Psoas muscle (tissue), 7 donors: ENCODE measurements at regions not wholly inside any gene's neighbourhood (a gene's known extent, or its start where the extent isn't known, plus 50 kb on each side); places are given as distances from the start of the nearest gene placed in this dataset.
A peak's percentile ranks its signal among the peaks of the same experiment; 100 is the strongest.

Experiments
- ATAC-seq, 4 donors: fragments of 200-7000 bp; cut with Tn5 transposase; one replicate each; pipeline ENCODE4 v1.9.1; 2020; ENCODE audit warnings: moderate library complexity in 3 of 4, mild to moderate bottlenecking in 2 of 4
- DNase-seq, 2 donors: peaks; one replicate each; pipeline ENCODE4 v3.0.0-alpha.2; 2020
- H3K27ac ChIP-seq: fragments of 200-600 bp; one replicate; pipeline ENCODE4 v1.8.0; 2022
- H3K27me3 ChIP-seq, 3 donors: fragments of 200-600 bp in 1 of 3; one replicate each; pipeline versions ENCODE4 v1.6.1 to v1.8.0; 2013 to 2022; ENCODE audit warnings: low read length in 2 of 3, mild to moderate bottlenecking in 2 of 3, moderate library complexity in 1 of 3; ENCODE audit not compliant: insufficient read depth in 3 of 3
- H3K36me3 ChIP-seq, 2 donors: fragments of 200-600 bp in 1 of 2; one replicate each; pipeline versions ENCODE4 v1.6.1 to v1.8.0; 2013 to 2022; ENCODE audit warnings: low read depth in 1 of 2, mild to moderate bottlenecking in 1 of 2, moderate library complexity in 1 of 2; ENCODE audit not compliant: insufficient read depth in 1 of 2
- H3K4me1 ChIP-seq: fragments of 200-600 bp; one replicate; pipeline ENCODE4 v1.8.0; 2022
- H3K4me3 ChIP-seq: fragments of 200-600 bp; one replicate; pipeline ENCODE4 v1.8.0; 2022; ENCODE audit warnings: mild to moderate bottlenecking
- H3K9me3 ChIP-seq: fragments of 200-600 bp; one replicate; pipeline ENCODE4 v1.8.0; 2022
- CTCF ChIP-seq: fragments of 200-600 bp; IDR thresholded peaks from one replicate; pipeline ENCODE4 v1.8.0; 2022; ENCODE audit warnings: antibody characterized with exemption
- WGBS, 3 donors: extraction: QIAGEN DNeasy Blood & Tissue Kit; methylation state at CpG; one replicate each; pipeline versions ENCODE4 v1.1.6 to v1.1.7; 2013; 5-methylcytosine and 5-hydroxymethylcytosine counted together
- intact Hi-C, 2 donors: fragments of 100-400 bp; cut with DNase I; formaldehyde crosslinking; loops; one replicate each; pipeline versions ENCODE4 v1.11.0 to v1.14.2; 2022
- donor health status: healthy with polysubstance abuse.
- donor health status: DM: no; HTN: no; CAD: no; lungs with moderate emphysema.
- donor health status: Bipolar disorder and iron deficiency.
- donor health status: healthy.
- donor health status: DM: yes; HTN: yes; CAD: no.
- donor health status: DM: no; HTN: no; CAD: no.
- donor health status: DM: yes; HTN: yes; CAD: no.

GRCh38 chr7:33841705-33842129 is 63.6 kb upstream of the BMPER start:
- peaks cover 5% of the 10 kb centered on the region for H3K4me1 ChIP-seq
- no peaks in the 10 kb centered on the region for H3K9me3 ChIP-seq
- ATAC-seq (peak in 2 of 4 donors; percentile 9 to 48), DNase-seq (peak in 1 of 2 donors; percentile 23)
- H3K4me3 ChIP-seq: no peak overlapping the region
- WGBS, 3 donors: 41 to 56% (median 47%) methylated on average over 3 of the region's 3 CpGs
- no peaks in the 10 kb centered on the region for H3K36me3 ChIP-seq
- no peaks in the 10 kb centered on the region for H3K27me3 ChIP-seq
- intact Hi-C loops: no loop called here
- H3K27ac ChIP-seq: no peak overlapping the region
- TF ChIP-seq CTCF: no peak

GRCh38 chr7:33842150-33842549 is 63.2 kb upstream of the BMPER start:
- intact Hi-C loops: no loop called here
- Histone ChIP-seq H3K36me3 (no peaks in the 10 kb centered on the region), H3K9me3 (no peaks in the 10 kb centered on the region), H3K4me1 (peaks cover 5% of the 10 kb centered on the region), H3K27ac (no peak overlapping the region), H3K4me3 (no peak overlapping the region), H3K27me3 (no peaks in the 10 kb centered on the region)
- no peak for TF ChIP-seq CTCF
- WGBS, 3 donors: 48 to 65% (median 62%) methylated on average over 3 of the region's 3 CpGs
- peak in 2 of 4 donors; percentile 42 to 46 for ATAC-seq
- no peak for DNase-seq

GRCh38 chr7:33845991-33846509 is 59.3 kb upstream of the BMPER start:
- DNase-seq: no peak
- H3K36me3 ChIP-seq: no peaks in the 10 kb centered on the region
- no peak overlapping the region for H3K4me3 ChIP-seq
- TF ChIP-seq CTCF: no peak
- H3K27ac ChIP-seq: no peak overlapping the region
- peaks cover 5% of the 10 kb centered on the region for H3K4me1 ChIP-seq
- H3K9me3 ChIP-seq: no peaks in the 10 kb centered on the region
- intact Hi-C loops: no loop called here
- no peaks in the 10 kb centered on the region for H3K27me3 ChIP-seq
- peak in 2 of 4 donors; percentile 54 to 68 for ATAC-seq
- WGBS, 3 donors: 31 to 61% (median 42%) methylated on average over 11 of the region's 11 CpGs

GRCh38 chr7:33849004-33849403 is 56.3 kb upstream of the BMPER start:
- intact Hi-C loops: no loop called here

More at GRCh38 chr7:33849004-33849403, 56.3 kb upstream of the BMPER start:
- no peak overlapping the region for H3K27ac ChIP-seq
- ATAC-seq: peak in 3 of 4 donors; percentile 38 to 69 (median 56)
- H3K9me3 ChIP-seq: no peaks in the 10 kb centered on the region
- WGBS, 3 donors: 38 to 79% (median 58%) methylated on average over 2 of the region's 2 CpGs
- no peak for TF ChIP-seq CTCF
- no peaks in the 10 kb centered on the region for H3K27me3 ChIP-seq
- H3K4me1 ChIP-seq: peaks cover 5% of the 10 kb centered on the region
- no peaks in the 10 kb centered on the region for H3K36me3 ChIP-seq
- H3K4me3 ChIP-seq: no peak overlapping the region
- DNase-seq: no peak
